MM.1S (cell line): ENCODE measurements at regions not wholly inside any gene's neighbourhood (a gene's known extent, or its start where the extent isn't known, plus 50 kb on each side); places are given as distances from the start of the nearest gene placed in this dataset.

Source experiments
- EZH2phosphoT487 ChIP-seq: fragments of 300-600 bp; sonication (generic); IDR thresholded peaks from 2 replicates; pipeline ENCODE4 v1.6.1; 2018; ENCODE audit warnings: antibody characterized with exemption, low read length
- TF ChIP-seq, protein P1 (sequence below): fragments of 300-600 bp; sonication (generic); IDR thresholded peaks from 2 replicates; pipeline ENCODE4 v1.5.1; 2016; ENCODE audit warnings: antibody characterized with exemption, low read length, mixed read lengths

DNA sequence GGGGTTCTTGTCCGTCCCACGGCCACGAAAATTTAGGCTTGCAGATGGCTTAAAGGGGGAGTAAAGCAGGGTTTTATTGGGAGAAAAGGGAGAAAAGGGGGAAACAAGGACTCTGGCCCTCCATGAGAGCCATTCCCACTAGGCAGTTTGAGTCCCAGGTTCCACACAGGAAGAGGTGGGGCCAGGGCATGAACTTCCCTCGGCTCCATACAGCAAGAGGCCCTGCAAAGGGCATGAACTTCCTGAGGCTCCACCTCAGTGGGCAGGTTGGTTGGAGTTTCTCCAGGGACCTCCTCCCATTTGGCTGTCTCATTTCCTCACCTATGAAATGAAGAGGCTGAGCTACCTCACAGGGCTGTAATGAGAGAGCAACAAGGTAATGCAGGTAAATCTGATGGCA lies 229.7 kb downstream of the MAT2B start:
- TF ChIP-seq, protein P1, sequence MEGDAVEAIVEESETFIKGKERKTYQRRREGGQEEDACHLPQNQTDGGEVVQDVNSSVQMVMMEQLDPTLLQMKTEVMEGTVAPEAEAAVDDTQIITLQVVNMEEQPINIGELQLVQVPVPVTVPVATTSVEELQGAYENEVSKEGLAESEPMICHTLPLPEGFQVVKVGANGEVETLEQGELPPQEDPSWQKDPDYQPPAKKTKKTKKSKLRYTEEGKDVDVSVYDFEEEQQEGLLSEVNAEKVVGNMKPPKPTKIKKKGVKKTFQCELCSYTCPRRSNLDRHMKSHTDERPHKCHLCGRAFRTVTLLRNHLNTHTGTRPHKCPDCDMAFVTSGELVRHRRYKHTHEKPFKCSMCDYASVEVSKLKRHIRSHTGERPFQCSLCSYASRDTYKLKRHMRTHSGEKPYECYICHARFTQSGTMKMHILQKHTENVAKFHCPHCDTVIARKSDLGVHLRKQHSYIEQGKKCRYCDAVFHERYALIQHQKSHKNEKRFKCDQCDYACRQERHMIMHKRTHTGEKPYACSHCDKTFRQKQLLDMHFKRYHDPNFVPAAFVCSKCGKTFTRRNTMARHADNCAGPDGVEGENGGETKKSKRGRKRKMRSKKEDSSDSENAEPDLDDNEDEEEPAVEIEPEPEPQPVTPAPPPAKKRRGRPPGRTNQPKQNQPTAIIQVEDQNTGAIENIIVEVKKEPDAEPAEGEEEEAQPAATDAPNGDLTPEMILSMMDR: no peak
- TF ChIP-seq EZH2phosphoT487: no peak
